Upper lobe of left lung (tissue), 6 donors: ENCODE measurements at regions not wholly inside any gene's neighbourhood (a gene's known extent, or its start where the extent isn't known, plus 50 kb on each side); places are given as distances from the start of the nearest gene placed in this dataset.

Experiments
- ATAC-seq, 2 donors: fragments of 200-7000 bp; cut with Tn5 transposase; one replicate each; pipeline ENCODE4 v1.9.1; 2022; ENCODE audit warnings: mild to moderate bottlenecking in 2 of 2, moderate library complexity in 2 of 2; ENCODE audit not compliant: low FRiP score in 2 of 2
- DNase-seq, 2 donors: peaks; one replicate each; pipeline ENCODE4 v3.0.0-alpha.2; 2019 to 2020
- H3K27ac ChIP-seq, 4 donors: fragments of 200-600 bp; sonication (generic); one replicate each; pipeline ENCODE4 v1.5.1; 2016 to 2019
- H3K27me3 ChIP-seq, 4 donors: fragments of 200-600 bp; sonication (generic); one replicate each; pipeline ENCODE4 v1.5.1; 2017 to 2019
- H3K36me3 ChIP-seq, 4 donors: fragments of 200-600 bp; sonication (generic); one replicate each; pipeline ENCODE4 v1.5.1; 2016 to 2019
- H3K4me1 ChIP-seq, 4 donors: fragments of 200-600 bp; sonication (generic); one replicate each; pipeline ENCODE4 v1.5.1; 2018 to 2019
- H3K4me3 ChIP-seq, 4 donors: fragments of 200-600 bp; sonication (generic); one replicate each; pipeline ENCODE4 v1.5.1; 2017 to 2019; ENCODE audit warnings: mild to moderate bottlenecking in 2 of 4, moderate library complexity in 1 of 4
- H3K9me3 ChIP-seq, 4 donors: fragments of 200-600 bp; sonication (generic); one replicate each; pipeline ENCODE4 v1.5.1; 2018 to 2019
- CTCF ChIP-seq, 6 experiments: fragments of 450-650 bp in 4 of 6; fragments of 200-600 bp in 2 of 6; sonication (generic) in 2 of 6; IDR thresholded peaks; one replicate each; pipeline ENCODE4 v1.5.1; 2016 to 2019; ENCODE audit warnings: antibody characterized with exemption in 6 of 6
- EP300 ChIP-seq, 4 donors: sonication (generic); formaldehyde crosslinking; IDR thresholded peaks; one replicate each; pipeline ENCODE4 v1.5.1; 2017; ENCODE audit warnings: antibody characterized with exemption in 4 of 4, control low read depth in 2 of 4
- POLR2A ChIP-seq, 4 donors: fragments of 450-650 bp; IDR thresholded peaks; one replicate each; pipeline ENCODE4 v1.5.1; 2016 to 2017; ENCODE audit warnings: antibody characterized with exemption in 4 of 4, mild to moderate bottlenecking in 2 of 4
- POLR2AphosphoS5 ChIP-seq, 2 donors: sonication (generic); formaldehyde crosslinking; IDR thresholded peaks; one replicate each; pipeline ENCODE4 v1.5.1; 2017; ENCODE audit warnings: antibody characterized with exemption in 2 of 2
- whole genome bisulfite sequencing, 2 donors: methylation state at CpG; one replicate each; pipeline ENCODE4 v1.1.5; 2017 to 2018; 5-methylcytosine and 5-hydroxymethylcytosine counted together
- donor health status: DM: no; HTN: no; CAD: no; lungs with moderate emphysema.
- donor health status: DM: no; HTN: yes; CAD: no; lungs with severe emphysema.

DNA sequence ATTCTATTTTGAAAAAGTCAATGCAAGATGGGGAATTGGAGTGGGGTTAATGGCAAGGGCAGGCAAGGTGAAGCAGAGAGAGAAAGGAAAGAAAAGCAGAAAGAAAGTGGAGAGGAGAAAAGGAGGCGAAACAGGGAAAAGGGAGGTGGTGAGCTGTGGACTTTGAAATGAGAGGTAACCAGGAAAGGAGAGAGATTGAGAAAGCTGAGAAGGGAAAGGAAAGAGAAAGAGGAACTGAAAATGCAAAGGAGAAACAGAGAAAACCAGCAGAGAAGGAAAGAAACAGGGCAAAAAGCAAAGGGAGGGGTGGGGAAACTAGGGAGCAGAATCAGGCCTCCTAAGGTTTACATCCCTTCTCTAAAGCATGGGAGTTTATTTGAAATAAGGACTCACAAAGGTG is 72.5 kb upstream of the TPK1 start:
- Histone ChIP-seq H3K4me3 (no peak overlapping the region), H3K36me3 (no peaks in the 10 kb centered on the region), H3K27ac (no peak overlapping the region), H3K4me1 (peaks cover 0 to 4% (median 0%) of the 10 kb centered on the region in 4 donors), H3K9me3 (no peaks in the 10 kb centered on the region), H3K27me3 (no peaks in the 10 kb centered on the region)
- ATAC-seq (no peak), DNase-seq (no peak)
- TF ChIP-seq EP300 (IDR thresholded peaks at IDR 0.05) (no peak), POLR2A (IDR thresholded peaks at IDR 0.05) (no peak), POLR2AphosphoS5 (IDR thresholded peaks at IDR 0.05) (no peak), CTCF (IDR thresholded peaks at IDR 0.05) (no peak)
- 88 to 95% methylated on average over 1 of the region's 1 CpG for WGBS, 2 donors

DNA sequence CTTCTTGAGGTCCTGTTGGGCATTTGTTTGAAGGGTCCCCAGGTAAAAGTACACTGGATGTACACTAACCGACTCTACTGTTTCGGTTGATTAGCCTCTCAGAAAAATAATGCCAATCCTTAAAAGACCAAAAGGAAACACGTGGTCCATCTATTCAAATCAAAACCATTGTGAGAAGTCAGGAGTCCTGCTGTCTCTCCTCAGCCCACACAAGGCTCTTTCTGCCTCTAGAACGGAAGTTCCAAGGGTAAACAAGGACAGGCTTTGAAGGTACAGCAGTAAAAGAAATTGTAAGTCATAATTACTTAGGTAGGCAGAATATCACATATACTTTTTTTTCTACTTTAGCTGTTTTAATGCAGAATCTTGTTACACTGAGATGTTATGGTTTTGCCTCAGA is 71.7 kb upstream of the TPK1 start:
- 45 to 52% methylated on average over 4 of the region's 4 CpGs for WGBS, 2 donors
- H3K27me3 ChIP-seq: no peaks in the 10 kb centered on the region
- no peaks in the 10 kb centered on the region for H3K9me3 ChIP-seq
- H3K27ac ChIP-seq: no peak overlapping the region
- H3K36me3 ChIP-seq: no peaks in the 10 kb centered on the region
- H3K4me1 ChIP-seq: peaks cover 0 to 4% (median 0%) of the 10 kb centered on the region in 4 donors
- TF ChIP-seq EP300 (IDR thresholded peaks at IDR 0.05) (no peak), POLR2A (IDR thresholded peaks at IDR 0.05) (no peak), CTCF (IDR thresholded peaks at IDR 0.05) (no peak), POLR2AphosphoS5 (IDR thresholded peaks at IDR 0.05) (no peak)
- H3K4me3 ChIP-seq: no peak overlapping the region
- no peak for ATAC-seq
- no peak for DNase-seq

- DNase-seq (no peak), ATAC-seq (no peak)
- TF ChIP-seq POLR2AphosphoS5 (IDR thresholded peaks at IDR 0.05) (no peak), POLR2A (IDR thresholded peaks at IDR 0.05) (no peak), CTCF (IDR thresholded peaks at IDR 0.05) (no peak), EP300 (IDR thresholded peaks at IDR 0.05) (no peak)
- Histone ChIP-seq H3K4me1 (peaks cover 0 to 2% (median 0%) of the 10 kb centered on the region in 4 donors), H3K27me3 (no peaks in the 10 kb centered on the region), H3K36me3 (no peaks in the 10 kb centered on the region), H3K9me3 (no peaks in the 10 kb centered on the region), H3K27ac (no peak overlapping the region), H3K4me3 (no peak overlapping the region)
- WGBS, 2 donors: 92 to 94% methylated on average over 3 of the region's 3 CpGs
Measured at GRCh38 chr7:144903201-144903600, 67.3 kb upstream of the TPK1 start.

- no peak overlapping the region for H3K4me3 ChIP-seq
- no peak for DNase-seq
- H3K4me1 ChIP-seq: no peaks in the 10 kb centered on the region
- TF ChIP-seq CTCF (IDR thresholded peaks at IDR 0.05) (no peak), POLR2A (IDR thresholded peaks at IDR 0.05) (no peak)
- H3K27ac ChIP-seq: no peak overlapping the region
- ATAC-seq: no peak
- 62 to 65% methylated on average over 3 of the region's 3 CpGs for WGBS, 2 donors
- H3K36me3 ChIP-seq: no peaks in the 10 kb centered on the region
- no peaks in the 10 kb centered on the region for H3K27me3 ChIP-seq
- no peaks in the 10 kb centered on the region for H3K9me3 ChIP-seq
Measured at GRCh38 chr7:144892761-144893160, 56.9 kb upstream of the TPK1 start.
